HepG2 (cell line): ENCODE measurements at regions not wholly inside any gene's neighbourhood (a gene's known extent, or its start where the extent isn't known, plus 50 kb on each side); places are given as distances from the start of the nearest gene placed in this dataset.

Experiments used
- AGO2 ChIP-seq: fragments of 200-400 bp; formaldehyde crosslinking; optimal IDR thresholded peaks from 2 replicates; pipeline ENCODE3; 2017; ENCODE audit warnings: mild to moderate bottlenecking, low read depth, low read length, moderate library complexity
- MED13 ChIP-seq: sonication (generic); formaldehyde crosslinking; IDR thresholded peaks from 2 replicates; pipeline ENCODE4 v1.5.0; 2020; ENCODE audit warnings: missing genetic modification reagents
- TBP ChIP-seq: sonication (generic); formaldehyde crosslinking; IDR thresholded peaks from 2 replicates; pipeline ENCODE4 v1.5.0; 2020; ENCODE audit warnings: missing genetic modification reagents
- TCF7 ChIP-seq: sonication (generic); IDR thresholded peaks from 2 replicates; pipeline ENCODE4 v1.6.1; 2016; ENCODE audit warnings: antibody characterized with exemption, low read depth
- TF ChIP-seq, protein P1 (sequence below): sonication (generic); formaldehyde crosslinking; IDR thresholded peaks from 2 replicates; pipeline ENCODE4 v1.5.0; 2020; ENCODE audit warnings: mild to moderate bottlenecking, missing genetic modification reagents, moderate library complexity
- TF ChIP-seq, protein P2 (sequence below): sonication (generic); formaldehyde crosslinking; IDR thresholded peaks from 2 replicates; pipeline ENCODE4 v1.8.0; 2022; ENCODE audit warnings: mild to moderate bottlenecking, missing genetic modification reagents, borderline replicate concordance

DNA sequence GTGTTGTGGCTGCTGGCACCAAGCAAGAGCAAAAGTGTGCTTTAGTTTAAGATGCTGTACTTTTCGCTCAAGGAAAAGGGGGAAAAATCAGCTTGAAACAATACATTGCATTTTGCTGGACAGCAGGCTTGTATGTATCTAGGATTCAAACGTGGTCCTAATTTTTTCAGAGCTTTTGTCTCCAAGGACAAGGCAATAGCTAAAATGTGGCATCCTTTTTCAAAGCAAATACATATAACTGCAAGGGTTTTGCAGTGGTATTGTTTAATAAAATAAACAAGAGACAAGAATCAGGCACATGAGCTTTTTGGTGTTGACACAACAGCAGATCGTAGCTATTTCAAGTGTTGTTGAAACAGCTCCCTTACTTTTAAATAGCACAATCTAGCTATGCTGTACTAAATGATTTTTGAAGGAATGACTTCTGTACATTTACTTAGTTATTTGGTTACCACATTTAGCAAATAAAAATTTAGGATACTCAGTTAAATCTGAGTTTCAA lies 137.0 kb upstream of the HEY2 start:
- TF ChIP-seq, protein P1, sequence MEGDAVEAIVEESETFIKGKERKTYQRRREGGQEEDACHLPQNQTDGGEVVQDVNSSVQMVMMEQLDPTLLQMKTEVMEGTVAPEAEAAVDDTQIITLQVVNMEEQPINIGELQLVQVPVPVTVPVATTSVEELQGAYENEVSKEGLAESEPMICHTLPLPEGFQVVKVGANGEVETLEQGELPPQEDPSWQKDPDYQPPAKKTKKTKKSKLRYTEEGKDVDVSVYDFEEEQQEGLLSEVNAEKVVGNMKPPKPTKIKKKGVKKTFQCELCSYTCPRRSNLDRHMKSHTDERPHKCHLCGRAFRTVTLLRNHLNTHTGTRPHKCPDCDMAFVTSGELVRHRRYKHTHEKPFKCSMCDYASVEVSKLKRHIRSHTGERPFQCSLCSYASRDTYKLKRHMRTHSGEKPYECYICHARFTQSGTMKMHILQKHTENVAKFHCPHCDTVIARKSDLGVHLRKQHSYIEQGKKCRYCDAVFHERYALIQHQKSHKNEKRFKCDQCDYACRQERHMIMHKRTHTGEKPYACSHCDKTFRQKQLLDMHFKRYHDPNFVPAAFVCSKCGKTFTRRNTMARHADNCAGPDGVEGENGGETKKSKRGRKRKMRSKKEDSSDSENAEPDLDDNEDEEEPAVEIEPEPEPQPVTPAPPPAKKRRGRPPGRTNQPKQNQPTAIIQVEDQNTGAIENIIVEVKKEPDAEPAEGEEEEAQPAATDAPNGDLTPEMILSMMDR, result no peak
- TF ChIP-seq, protein P2, sequence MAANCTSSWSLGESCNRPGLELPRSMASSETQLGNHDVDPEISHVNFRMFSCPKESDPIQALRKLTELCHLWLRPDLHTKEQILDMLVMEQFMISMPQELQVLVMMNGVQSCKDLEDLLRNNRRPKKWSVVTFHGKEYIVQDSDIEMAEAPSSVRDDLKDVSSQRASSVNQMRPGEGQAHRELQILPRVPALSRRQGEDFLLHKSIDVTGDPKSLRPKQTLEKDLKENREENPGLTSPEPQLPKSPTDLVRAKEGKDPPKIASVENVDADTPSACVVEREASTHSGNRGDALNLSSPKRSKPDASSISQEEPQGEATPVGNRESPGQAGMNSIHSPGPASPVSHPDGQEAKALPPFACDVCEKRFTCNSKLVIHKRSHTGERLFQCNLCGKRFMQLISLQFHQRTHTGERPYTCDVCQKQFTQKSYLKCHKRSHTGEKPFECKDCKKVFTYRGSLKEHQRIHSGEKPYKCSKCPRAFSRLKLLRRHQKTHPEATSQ (CRISPR knock-in tag), result no peak
- TF ChIP-seq TCF7 (no peak), TBP (CRISPR knock-in tag) (no peak), MED13 (no peak), AGO2 (no peak)
